ENCODE measurements at regions not wholly inside any gene's neighbourhood (a gene's known extent, or its start where the extent isn't known, plus 50 kb on each side); places are given as distances from the start of the nearest gene placed in this dataset.
"Not testable (repeated sequence)": the region's sequence is repeated elsewhere in the genome, so short reads cannot be mapped to it uniquely, and the experiment has no call there.

- Histone ChIP-seq H3K27me3 (no peaks in the 10 kb centered on the region), H3K4me3 (no peak overlapping the region), H3K4me1 (no peaks in the 10 kb centered on the region), H3K27ac (no peak overlapping the region), H3K36me3 (no peaks in the 10 kb centered on the region), H3K9me3 (no peaks in the 10 kb centered on the region)
- DNase-seq (no peak), ATAC-seq (no peak)
- intact Hi-C loops (cut with DNase I), result no loop called here
- no peak for TF ChIP-seq CTCF (IDR thresholded peaks at IDR 0.05)
Observed at GRCh38 chr16:63422715-63423114, 1386.5 kb upstream of the CDH8 start.

- Histone ChIP-seq H3K9me3 (no peaks in the 10 kb centered on the region), H3K27ac (no peak overlapping the region), H3K4me3 (no peak overlapping the region), H3K27me3 (no peaks in the 10 kb centered on the region), H3K36me3 (no peaks in the 10 kb centered on the region), H3K4me1 (no peaks in the 10 kb centered on the region)
- TF ChIP-seq CTCF (IDR thresholded peaks at IDR 0.05), result no peak
- DNase-seq (no peak), ATAC-seq (no peak)
- intact Hi-C loops (cut with DNase I), result no loop called here
Observed at GRCh38 chr16:63416712-63417111, 1380.5 kb upstream of the CDH8 start.

GRCh38 chr16:63415014-63415413 is 1378.8 kb upstream of the CDH8 start:
- intact Hi-C loops (cut with DNase I), result no loop called here
- ATAC-seq (no peak), DNase-seq (no peak)
- Histone ChIP-seq H3K27me3 (no peaks in the 10 kb centered on the region), H3K27ac (no peak overlapping the region), H3K4me1 (no peaks in the 10 kb centered on the region), H3K4me3 (no peak overlapping the region), H3K9me3 (no peaks in the 10 kb centered on the region), H3K36me3 (no peaks in the 10 kb centered on the region)
- TF ChIP-seq CTCF (IDR thresholded peaks at IDR 0.05), result no peak

GRCh38 chr16:63410594-63410993 is 1374.4 kb upstream of the CDH8 start:
- no peaks in the 10 kb centered on the region for H3K27me3 ChIP-seq
- intact Hi-C loops (cut with DNase I), result no loop called here
- DNase-seq (no peak), ATAC-seq (no peak)
- H3K9me3 ChIP-seq, result no peaks in the 10 kb centered on the region
- H3K4me1 ChIP-seq, result no peaks in the 10 kb centered on the region
- no peak overlapping the region for H3K27ac ChIP-seq
- no peak overlapping the region for H3K4me3 ChIP-seq
- H3K36me3 ChIP-seq, result no peaks in the 10 kb centered on the region
- no peak for TF ChIP-seq CTCF (IDR thresholded peaks at IDR 0.05)

- no peak for TF ChIP-seq CTCF (IDR thresholded peaks at IDR 0.05)
Observed at GRCh38 chr16:63403792-63404191, 1367.6 kb upstream of the CDH8 start.

GRCh38 chr16:63388277-63388676 is 1352.0 kb upstream of the CDH8 start:
- H3K4me3 ChIP-seq; DNase-seq; H3K27ac ChIP-seq; H3K4me1 ChIP-seq; H3K36me3 ChIP-seq; H3K27me3 ChIP-seq; intact Hi-C loops (cut with DNase I); ATAC-seq; H3K9me3 ChIP-seq: not testable (repeated sequence)

More at GRCh38 chr16:63403792-63404191, 1367.6 kb upstream of the CDH8 start:
- no peak for ATAC-seq
- Histone ChIP-seq H3K27me3 (no peaks in the 10 kb centered on the region), H3K4me1 (no peaks in the 10 kb centered on the region), H3K27ac (no peak overlapping the region), H3K36me3 (no peaks in the 10 kb centered on the region), H3K9me3 (no peaks in the 10 kb centered on the region), H3K4me3 (no peak overlapping the region)
- intact Hi-C loops (cut with DNase I), result no loop called here
- DNase-seq, result no peak

All from upper lobe of right lung (tissue), 1 donor.